Neural progenitor cell (in vitro differentiated cells): ENCODE measurements at regions not wholly inside any gene's neighbourhood (a gene's known extent, or its start where the extent isn't known, plus 50 kb on each side); places are given as distances from the start of the nearest gene placed in this dataset.

Experiments used
- DNase-seq: peaks from one replicate; pipeline ENCODE4 v3.0.0-alpha.2; 2016; ENCODE audit warnings: low spot score
- H2AFZ ChIP-seq: fragments of 200-600 bp; sonication (generic); replicated peaks from 2 replicates; pipeline ENCODE4 v1.6.1; 2016; ENCODE audit warnings: antibody characterized with exemption
- H3F3A ChIP-seq: fragments of 200-600 bp; sonication (generic); 2 replicates; pipeline ENCODE4 v1.6.1; 2016; ENCODE audit warnings: antibody characterized with exemption, low read depth
- H3K27ac ChIP-seq: fragments of 200-600 bp; sonication (generic); 2 replicates; pipeline ENCODE4 v1.5.1; 2016; ENCODE audit warnings: mild to moderate bottlenecking
- H3K27me3 ChIP-seq: fragments of 200-600 bp; sonication (generic); 2 replicates; pipeline ENCODE4 v1.6.1; 2016; ENCODE audit warnings: mild to moderate bottlenecking, moderate library complexity
- H3K36me3 ChIP-seq: fragments of 200-600 bp; sonication (generic); 2 replicates; pipeline ENCODE4 v1.5.1; 2016
- H3K4me1 ChIP-seq: fragments of 200-600 bp; sonication (generic); 2 replicates; pipeline ENCODE4 v1.6.1; 2016; ENCODE audit warnings: mixed run types
- H3K4me2 ChIP-seq: fragments of 200-600 bp; sonication (generic); 2 replicates; pipeline ENCODE4 v1.6.1; 2016
- H3K4me3 ChIP-seq: fragments of 200-600 bp; sonication (generic); 2 replicates; pipeline ENCODE4 v1.5.1; 2016
- H3K79me2 ChIP-seq: fragments of 200-600 bp; sonication (generic); 2 replicates; pipeline ENCODE4 v1.6.1; 2016; ENCODE audit warnings: low read depth
- H3K9ac ChIP-seq: fragments of 200-600 bp; sonication (generic); 2 replicates; pipeline ENCODE4 v1.6.1; 2016
- H3K9me3 ChIP-seq: fragments of 200-600 bp; sonication (generic); 2 replicates; pipeline ENCODE4 v1.5.1; 2016; ENCODE audit warnings: low read depth
- H4K20me1 ChIP-seq: fragments of 200-600 bp; sonication (generic); 2 replicates; pipeline ENCODE4 v1.6.1; 2016; ENCODE audit warnings: low read depth
- H3K27ac Mint-ChIP-seq: 3 replicates; pipeline ENCODE4 v1.8.0; 2021; ENCODE audit warnings: mixed read lengths
- H3K27me3 Mint-ChIP-seq: 2 replicates; pipeline ENCODE4 v1.8.0; 2022; ENCODE audit warnings: low read depth, mild to moderate bottlenecking, inconsistent platforms, moderate library complexity, mixed read lengths; ENCODE audit not compliant: insufficient read depth
- H3K36me3 Mint-ChIP-seq: 3 replicates; pipeline ENCODE4 v1.8.0; 2021; ENCODE audit warnings: mixed read lengths
- H3K4me1 Mint-ChIP-seq: 3 replicates; pipeline ENCODE4 v1.8.0; 2021; ENCODE audit warnings: mixed read lengths
- H3K4me3 Mint-ChIP-seq: 3 replicates; pipeline ENCODE4 v1.8.0; 2021; ENCODE audit warnings: mild to moderate bottlenecking, moderate library complexity, mixed read lengths
- H3K9me3 Mint-ChIP-seq: 3 replicates; pipeline ENCODE4 v1.8.0; 2020; ENCODE audit warnings: mixed read lengths
- CTCF ChIP-seq: fragments of 200-600 bp; sonication (generic); IDR thresholded peaks from 2 replicates; pipeline ENCODE4 v1.5.1; 2017; ENCODE audit warnings: antibody characterized with exemption, mild to moderate bottlenecking
- EZH2 ChIP-seq: fragments of 200-600 bp; sonication (generic); IDR thresholded peaks from 2 replicates; pipeline ENCODE4 v1.6.1; 2017; ENCODE audit warnings: antibody characterized with exemption, mild to moderate bottlenecking, moderate library complexity
- EZH2phosphoT487 ChIP-seq: fragments of 200-600 bp; sonication (generic); IDR thresholded peaks from 2 replicates; pipeline ENCODE4 v1.6.1; 2017; ENCODE audit warnings: antibody characterized with exemption

- DNase-seq: no peak
- H3K4me3 ChIP-seq: no peak overlapping the region
- H4K20me1 ChIP-seq: no peaks in the 10 kb centered on the region
- Mint-ChIP-seq H3K36me3 (no peaks in the 10 kb centered on the region), H3K27me3 (peaks cover 2% of the 10 kb centered on the region), H3K4me1 (no peaks in the 10 kb centered on the region), H3K27ac (no peak overlapping the region), H3K9me3 (no peaks in the 10 kb centered on the region), H3K4me3 (no peak overlapping the region)
- TF ChIP-seq EZH2phosphoT487 (no peak), CTCF (no peak), EZH2 (no peak)
- H3K36me3 ChIP-seq: no peaks in the 10 kb centered on the region
- H3K9me3 ChIP-seq: no peaks in the 10 kb centered on the region
- H2AFZ ChIP-seq: no peak overlapping the region
- no peak overlapping the region for H3K9ac ChIP-seq
- no peak overlapping the region for H3K4me2 ChIP-seq
- H3F3A ChIP-seq: no peaks in the 10 kb centered on the region
- no peaks in the 10 kb centered on the region for H3K79me2 ChIP-seq
- H3K4me1 ChIP-seq: no peaks in the 10 kb centered on the region
- H3K27ac ChIP-seq: no peak overlapping the region
- H3K27me3 ChIP-seq: no peaks in the 10 kb centered on the region
These were observed 99.4 kb upstream of the LSM6 start for GRCh38 chr4:146076081-146076480.

- Histone ChIP-seq H3K79me2 (no peaks in the 10 kb centered on the region), H3K36me3 (no peaks in the 10 kb centered on the region), H3K27ac (no peak overlapping the region), H2AFZ (no peak overlapping the region), H3K4me3 (no peak overlapping the region), H3K9me3 (no peaks in the 10 kb centered on the region), H3K9ac (no peak overlapping the region), H3K4me2 (no peak overlapping the region), H3K27me3 (no peaks in the 10 kb centered on the region), H3K4me1 (no peaks in the 10 kb centered on the region), H3F3A (no peaks in the 10 kb centered on the region), H4K20me1 (no peaks in the 10 kb centered on the region)
- Mint-ChIP-seq H3K4me1 (no peaks in the 10 kb centered on the region), H3K9me3 (no peaks in the 10 kb centered on the region), H3K27me3 (peaks cover 2% of the 10 kb centered on the region), H3K4me3 (no peak overlapping the region), H3K27ac (no peak overlapping the region), H3K36me3 (no peaks in the 10 kb centered on the region)
- no peak for TF ChIP-seq CTCF
- no peak for TF ChIP-seq EZH2
- no peak for TF ChIP-seq EZH2phosphoT487
- no peak for DNase-seq
These were observed 102.0 kb upstream of the LSM6 start for GRCh38 chr4:146073517-146073916.

- no peaks in the 10 kb centered on the region for H3K9me3 ChIP-seq
- Mint-ChIP-seq H3K9me3 (no peaks in the 10 kb centered on the region), H3K27ac (no peak overlapping the region), H3K4me1 (no peaks in the 10 kb centered on the region), H3K36me3 (no peaks in the 10 kb centered on the region), H3K27me3 (peaks cover 2% of the 10 kb centered on the region), H3K4me3 (no peak overlapping the region)
- H3K79me2 ChIP-seq: no peaks in the 10 kb centered on the region
- no peaks in the 10 kb centered on the region for H4K20me1 ChIP-seq
- DNase-seq: no peak
- H2AFZ ChIP-seq: no peak overlapping the region
- H3F3A ChIP-seq: no peaks in the 10 kb centered on the region
- no peak overlapping the region for H3K27ac ChIP-seq
- no peak overlapping the region for H3K4me3 ChIP-seq
- no peak overlapping the region for H3K4me2 ChIP-seq
- TF ChIP-seq CTCF: no peak
- TF ChIP-seq EZH2phosphoT487: no peak
- TF ChIP-seq EZH2: no peak
- no peaks in the 10 kb centered on the region for H3K36me3 ChIP-seq
- no peaks in the 10 kb centered on the region for H3K27me3 ChIP-seq
- no peaks in the 10 kb centered on the region for H3K4me1 ChIP-seq
- no peak overlapping the region for H3K9ac ChIP-seq
These were observed 103.1 kb upstream of the LSM6 start for GRCh38 chr4:146072376-146072775.

- Histone ChIP-seq H4K20me1 (no peaks in the 10 kb centered on the region), H3K4me3 (no peak overlapping the region), H3K79me2 (no peaks in the 10 kb centered on the region), H3K27ac (no peak overlapping the region), H3F3A (no peaks in the 10 kb centered on the region), H3K27me3 (no peaks in the 10 kb centered on the region), H2AFZ (no peak overlapping the region), H3K4me2 (no peak overlapping the region), H3K9me3 (no peaks in the 10 kb centered on the region), H3K9ac (no peak overlapping the region), H3K36me3 (no peaks in the 10 kb centered on the region), H3K4me1 (no peaks in the 10 kb centered on the region)
- Mint-ChIP-seq H3K4me1 (no peaks in the 10 kb centered on the region), H3K4me3 (no peak overlapping the region), H3K27ac (no peak overlapping the region), H3K27me3 (peaks cover 2% of the 10 kb centered on the region), H3K9me3 (no peaks in the 10 kb centered on the region), H3K36me3 (no peaks in the 10 kb centered on the region)
- TF ChIP-seq CTCF (no peak), EZH2 (no peak), EZH2phosphoT487 (no peak)
- no peak for DNase-seq
These were observed 104.1 kb upstream of the LSM6 start for GRCh38 chr4:146071390-146071789.
